Loucy (cell line): ENCODE measurements at regions not wholly inside any gene's neighbourhood (a gene's known extent, or its start where the extent isn't known, plus 50 kb on each side); places are given as distances from the start of the nearest gene placed in this dataset.

Experiments
- H2AFZ ChIP-seq: fragments of 200-600 bp; sonication (generic); 2 replicates; pipeline ENCODE4 v1.6.0; 2016; ENCODE audit warnings: antibody characterized with exemption, mild to moderate bottlenecking, low read length, moderate library complexity
- H3F3A ChIP-seq: fragments of 200-600 bp; 2 replicates; pipeline ENCODE4 v1.6.0; 2016; ENCODE audit warnings: antibody characterized with exemption, low read depth, mild to moderate bottlenecking
- H3K27me3 ChIP-seq: fragments of 200-600 bp; sonication (generic); 2 replicates; pipeline ENCODE4 v1.6.1; 2014; ENCODE audit warnings: low read length, mild to moderate bottlenecking; ENCODE audit not compliant: insufficient read depth, poor library complexity, severe bottlenecking
- H3K36me3 ChIP-seq: fragments of 200-600 bp; sonication (generic); 2 replicates; pipeline ENCODE4 v1.6.1; 2016; ENCODE audit warnings: low read length; ENCODE audit not compliant: insufficient read depth
- H3K4me1 ChIP-seq: fragments of 200-600 bp; sonication (generic); 2 replicates; pipeline ENCODE4 v1.5.1; 2014; ENCODE audit warnings: low read length, mild to moderate bottlenecking; ENCODE audit not compliant: insufficient read depth, poor library complexity, severe bottlenecking
- H3K4me2 ChIP-seq: fragments of 200-600 bp; sonication (generic); 2 replicates; pipeline ENCODE4 v1.6.0; 2014; ENCODE audit warnings: antibody characterized with exemption, low read length, low read depth, mild to moderate bottlenecking; ENCODE audit not compliant: poor library complexity, severe bottlenecking
- H3K4me3 ChIP-seq: fragments of 200-600 bp; sonication (generic); 2 replicates; pipeline ENCODE4 v1.5.1; 2014; ENCODE audit warnings: low read length, mild to moderate bottlenecking, mixed read lengths; ENCODE audit not compliant: poor library complexity, severe bottlenecking
- H3K79me2 ChIP-seq: fragments of 200-600 bp; sonication (generic); 2 replicates; pipeline ENCODE4 v1.6.1; 2014; ENCODE audit warnings: low read length; ENCODE audit not compliant: insufficient read depth
- H3K9ac ChIP-seq: fragments of 200-600 bp; sonication (generic); 2 replicates; pipeline ENCODE4 v1.6.0; 2014; ENCODE audit warnings: mild to moderate bottlenecking, low read depth, low read length, moderate library complexity; ENCODE audit not compliant: poor library complexity, severe bottlenecking
- H3K9me2 ChIP-seq: fragments of 200-600 bp; sonication (generic); replicated peaks from 2 replicates; pipeline ENCODE4 v1.6.1; 2016; ENCODE audit warnings: low read depth, low read length, mixed read lengths
- H3K9me3 ChIP-seq: fragments of 200-600 bp; sonication (generic); 2 replicates; pipeline ENCODE4 v1.6.1; 2014; ENCODE audit warnings: mild to moderate bottlenecking, antibody characterized with exemption, low read length, low read depth; ENCODE audit not compliant: insufficient read depth
- H4K20me1 ChIP-seq: fragments of 200-600 bp; sonication (generic); 2 replicates; pipeline ENCODE4 v1.6.0; 2014; ENCODE audit warnings: antibody characterized with exemption, low read length, mild to moderate bottlenecking; ENCODE audit not compliant: insufficient read depth, poor library complexity, severe bottlenecking
- CTCF ChIP-seq: fragments of 200-600 bp; sonication (generic); conservative IDR thresholded peaks from 2 replicates; pipeline ENCODE4 v1.5.1; 2014; ENCODE audit warnings: mild to moderate bottlenecking, antibody characterized with exemption, low read length
- EZH2phosphoT487 ChIP-seq: fragments of 200-600 bp; IDR thresholded peaks from 2 replicates; pipeline ENCODE4 v1.6.1; 2018; ENCODE audit warnings: antibody characterized with exemption, mild to moderate bottlenecking, moderate library complexity, borderline replicate concordance

GRCh38 chr1:169042377-169042776, 64.1 kb upstream of the ATP1B1 start:
- H3K27me3 ChIP-seq, result no peaks in the 10 kb centered on the region
- peaks cover 2% of the 10 kb centered on the region; the same call in 1 of the 2 replicates for H3K9me3 ChIP-seq
- no peaks in the 10 kb centered on the region for H3F3A ChIP-seq
- no peaks in the 10 kb centered on the region for H3K9me2 ChIP-seq
- no peak for TF ChIP-seq EZH2phosphoT487
- TF ChIP-seq CTCF, result no peak
- no peak overlapping the region for H3K9ac ChIP-seq
- H3K4me1 ChIP-seq, result peaks cover 19% of the 10 kb centered on the region
- no peaks in the 10 kb centered on the region for H3K36me3 ChIP-seq
- no peak overlapping the region for H2AFZ ChIP-seq
- no peaks in the 10 kb centered on the region for H4K20me1 ChIP-seq
- no peak overlapping the region for H3K4me3 ChIP-seq
- H3K79me2 ChIP-seq, result no peaks in the 10 kb centered on the region
- no peak overlapping the region for H3K4me2 ChIP-seq

- no peak for TF ChIP-seq CTCF
- no peak for TF ChIP-seq EZH2phosphoT487
- H4K20me1 ChIP-seq, result no peaks in the 10 kb centered on the region
- H3F3A ChIP-seq, result no peaks in the 10 kb centered on the region
- H3K9me2 ChIP-seq, result no peaks in the 10 kb centered on the region
- H3K9me3 ChIP-seq, result no peaks in the 10 kb centered on the region
- peak overlapping the region; percentile 3 for H3K9ac ChIP-seq
- peak overlapping the region; percentile 55 for H3K4me2 ChIP-seq
- peak overlapping the region; percentile 25 for H3K4me3 ChIP-seq
- peak overlapping the region; percentile 44 for H2AFZ ChIP-seq
- no peaks in the 10 kb centered on the region for H3K79me2 ChIP-seq
- no peaks in the 10 kb centered on the region for H3K36me3 ChIP-seq
- H3K27me3 ChIP-seq, result no peaks in the 10 kb centered on the region
- peaks cover 19% of the 10 kb centered on the region for H3K4me1 ChIP-seq
Observed at GRCh38 chr1:169043823-169044222, 62.7 kb upstream of the ATP1B1 start.

- Histone ChIP-seq H2AFZ (peak overlapping the region; percentile 44), H3K27me3 (no peaks in the 10 kb centered on the region), H3F3A (no peaks in the 10 kb centered on the region), H3K9me2 (no peaks in the 10 kb centered on the region), H3K9me3 (no peaks in the 10 kb centered on the region), H3K4me3 (peak overlapping the region; percentile 25), H3K79me2 (no peaks in the 10 kb centered on the region), H3K4me2 (peak overlapping the region; percentile 55), H3K36me3 (no peaks in the 10 kb centered on the region), H3K4me1 (peaks cover 19% of the 10 kb centered on the region), H4K20me1 (no peaks in the 10 kb centered on the region), H3K9ac (peak overlapping the region; percentile 3)
- TF ChIP-seq CTCF (no peak), EZH2phosphoT487 (no peak)
Observed at GRCh38 chr1:169044296-169044695, 62.2 kb upstream of the ATP1B1 start.
